PFSK-1 (cell line): ENCODE measurements at regions not wholly inside any gene's neighbourhood (a gene's known extent, or its start where the extent isn't known, plus 50 kb on each side); places are given as distances from the start of the nearest gene placed in this dataset.

Experiments
- FOXP2 ChIP-seq: optimal IDR thresholded peaks from 2 replicates; pipeline ENCODE3; 2011; ENCODE audit warnings: borderline replicate concordance, control low read depth, inconsistent platforms; ENCODE audit not compliant: insufficient read depth; ENCODE audit errors: extremely low read length, extremely low read depth
- POLR2AphosphoS5 ChIP-seq: IDR thresholded peaks from 2 replicates; pipeline ENCODE4 v1.6.1; 2012; ENCODE audit warnings: low read depth, mild to moderate bottlenecking, control low read depth, low read length, moderate library complexity
- SIN3A ChIP-seq: IDR thresholded peaks from 2 replicates; pipeline ENCODE4 v1.6.1; 2012; ENCODE audit warnings: mild to moderate bottlenecking, low read length, moderate library complexity, borderline replicate concordance; ENCODE audit not compliant: insufficient read depth
- TAF1 ChIP-seq: IDR thresholded peaks from 2 replicates; pipeline ENCODE4 v1.6.1; 2012; ENCODE audit warnings: low read length, control low read depth, borderline replicate concordance; ENCODE audit not compliant: insufficient read depth
- TF ChIP-seq, protein P1 (sequence below), 2 experiments: IDR thresholded peaks; 2 replicates each; pipeline versions ENCODE4 v1.6.1 to v1.8.0; 2011 to 2012; ENCODE audit warnings: low read depth in 2 of 2, low read length in 2 of 2, control low read depth in 1 of 2, inconsistent platforms in 1 of 2, mild to moderate bottlenecking in 1 of 2, moderate library complexity in 1 of 2; ENCODE audit not compliant: insufficient read depth in 1 of 2

DNA sequence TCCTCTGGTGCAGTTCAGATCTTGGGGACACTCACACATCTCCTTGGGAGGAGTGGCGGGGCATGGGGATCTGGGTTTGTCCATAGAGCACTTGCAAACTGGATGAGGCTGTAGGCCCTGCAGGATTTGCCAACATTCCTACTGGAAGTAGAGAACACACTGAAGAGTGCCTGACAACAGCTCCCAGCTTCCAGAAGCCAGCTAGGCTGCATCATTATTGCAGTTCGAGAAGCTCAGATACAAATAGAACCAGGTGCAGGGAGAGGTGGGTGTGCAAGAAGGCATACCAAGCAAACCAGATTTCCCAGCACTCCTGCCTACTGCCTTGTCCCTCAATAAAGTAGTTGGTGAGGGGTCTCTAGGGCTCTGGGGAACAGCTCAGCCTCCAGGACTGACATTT is 52.5 kb downstream of the RHOB start:
- TF ChIP-seq POLR2AphosphoS5 (no peak), FOXP2 (no peak), TAF1 (no peak), SIN3A (no peak)
- TF ChIP-seq, protein P1, sequence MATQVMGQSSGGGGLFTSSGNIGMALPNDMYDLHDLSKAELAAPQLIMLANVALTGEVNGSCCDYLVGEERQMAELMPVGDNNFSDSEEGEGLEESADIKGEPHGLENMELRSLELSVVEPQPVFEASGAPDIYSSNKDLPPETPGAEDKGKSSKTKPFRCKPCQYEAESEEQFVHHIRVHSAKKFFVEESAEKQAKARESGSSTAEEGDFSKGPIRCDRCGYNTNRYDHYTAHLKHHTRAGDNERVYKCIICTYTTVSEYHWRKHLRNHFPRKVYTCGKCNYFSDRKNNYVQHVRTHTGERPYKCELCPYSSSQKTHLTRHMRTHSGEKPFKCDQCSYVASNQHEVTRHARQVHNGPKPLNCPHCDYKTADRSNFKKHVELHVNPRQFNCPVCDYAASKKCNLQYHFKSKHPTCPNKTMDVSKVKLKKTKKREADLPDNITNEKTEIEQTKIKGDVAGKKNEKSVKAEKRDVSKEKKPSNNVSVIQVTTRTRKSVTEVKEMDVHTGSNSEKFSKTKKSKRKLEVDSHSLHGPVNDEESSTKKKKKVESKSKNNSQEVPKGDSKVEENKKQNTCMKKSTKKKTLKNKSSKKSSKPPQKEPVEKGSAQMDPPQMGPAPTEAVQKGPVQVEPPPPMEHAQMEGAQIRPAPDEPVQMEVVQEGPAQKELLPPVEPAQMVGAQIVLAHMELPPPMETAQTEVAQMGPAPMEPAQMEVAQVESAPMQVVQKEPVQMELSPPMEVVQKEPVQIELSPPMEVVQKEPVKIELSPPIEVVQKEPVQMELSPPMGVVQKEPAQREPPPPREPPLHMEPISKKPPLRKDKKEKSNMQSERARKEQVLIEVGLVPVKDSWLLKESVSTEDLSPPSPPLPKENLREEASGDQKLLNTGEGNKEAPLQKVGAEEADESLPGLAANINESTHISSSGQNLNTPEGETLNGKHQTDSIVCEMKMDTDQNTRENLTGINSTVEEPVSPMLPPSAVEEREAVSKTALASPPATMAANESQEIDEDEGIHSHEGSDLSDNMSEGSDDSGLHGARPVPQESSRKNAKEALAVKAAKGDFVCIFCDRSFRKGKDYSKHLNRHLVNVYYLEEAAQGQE (IDR thresholded peaks at IDR 0.05; ENCODE audit: insufficient read depth in 1 of 2, low read depth in 2 of 2, low read length in 2 of 2), result no peak

DNA sequence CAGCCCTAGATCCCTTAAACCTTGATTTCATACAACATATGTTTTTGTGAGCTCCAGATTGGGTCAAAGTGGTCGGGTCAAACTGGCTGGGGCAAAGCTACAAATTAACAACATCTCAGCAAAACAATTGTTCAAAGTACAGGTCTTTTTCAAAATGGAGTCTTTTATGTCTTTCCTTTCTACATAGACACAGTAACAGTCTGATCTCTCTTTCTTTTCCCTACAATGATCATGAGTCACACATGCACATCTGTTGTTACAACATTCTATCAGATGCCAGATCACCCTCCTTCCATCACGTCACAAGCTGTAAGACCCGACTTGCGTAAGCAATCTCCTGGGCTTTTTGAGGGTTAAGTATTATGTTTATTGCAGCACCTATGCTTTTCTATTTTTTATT is 55.1 kb downstream of the RHOB start:
- TF ChIP-seq, protein P1 (IDR thresholded peaks at IDR 0.05; ENCODE audit: insufficient read depth in 1 of 2, low read depth in 2 of 2, low read length in 2 of 2), result no peak
- TF ChIP-seq SIN3A (no peak), POLR2AphosphoS5 (no peak), TAF1 (no peak), FOXP2 (no peak)

DNA sequence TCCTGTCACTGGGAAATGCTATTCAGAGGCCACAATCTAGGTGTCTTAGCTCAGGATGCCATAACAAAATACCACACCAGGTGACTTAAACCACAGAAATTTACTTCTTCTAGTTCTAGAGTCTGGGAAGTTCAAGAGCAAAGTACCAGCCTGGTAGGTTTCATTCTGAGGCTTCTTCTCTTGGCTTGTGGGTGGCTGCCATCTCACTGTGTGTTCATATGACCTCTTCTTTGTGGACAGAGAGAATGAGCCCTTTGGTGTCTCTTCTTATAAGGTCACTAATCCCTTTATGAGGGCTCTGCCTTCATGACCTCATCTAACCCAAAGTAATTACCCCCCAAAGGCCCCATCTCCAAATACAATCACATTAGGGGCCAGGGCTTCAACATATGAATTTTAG is 57.3 kb downstream of the RHOB start:
- no peak for TF ChIP-seq POLR2AphosphoS5
- TF ChIP-seq, protein P1 (IDR thresholded peaks at IDR 0.05; ENCODE audit: insufficient read depth in 1 of 2, low read depth in 2 of 2, low read length in 2 of 2), result no peak
- TF ChIP-seq FOXP2, result no peak
- TF ChIP-seq TAF1, result no peak
- TF ChIP-seq SIN3A, result no peak

DNA sequence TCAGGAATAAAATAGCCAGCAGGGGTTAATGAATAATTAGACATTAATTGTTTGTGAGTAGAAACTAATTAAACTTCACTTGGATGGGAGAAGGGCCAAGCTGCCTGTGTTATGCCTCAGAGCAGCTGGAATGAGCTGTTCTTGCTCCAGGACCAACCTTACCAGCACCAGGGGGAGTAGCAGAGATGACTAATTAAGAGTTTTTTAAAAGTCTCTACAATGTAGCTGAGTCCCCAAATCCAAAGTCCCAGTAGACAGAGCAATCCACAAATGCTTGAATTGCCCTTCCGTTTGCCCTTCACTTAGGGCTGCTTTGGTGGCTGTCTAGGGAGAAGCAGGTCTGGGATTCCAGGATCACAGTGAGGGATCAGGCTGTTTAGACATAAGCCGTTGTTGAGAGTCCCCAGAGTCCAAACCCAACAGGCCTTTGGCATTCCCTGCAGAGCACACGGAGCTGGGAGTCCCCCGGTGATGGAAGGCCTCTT is 59.4 kb downstream of the RHOB start:
- TF ChIP-seq FOXP2 (no peak), POLR2AphosphoS5 (no peak), SIN3A (no peak), TAF1 (no peak)
- TF ChIP-seq, protein P1 (IDR thresholded peaks at IDR 0.05; ENCODE audit: insufficient read depth in 1 of 2, low read depth in 2 of 2, low read length in 2 of 2), result no peak

GRCh38 chr2:20507166-20507692 is 60.4 kb downstream of the RHOB start:
- TF ChIP-seq SIN3A (no peak), FOXP2 (no peak), POLR2AphosphoS5 (no peak), TAF1 (no peak)
- TF ChIP-seq, protein P1 (IDR thresholded peaks at IDR 0.05; ENCODE audit: insufficient read depth in 1 of 2, low read depth in 2 of 2, low read length in 2 of 2), result no peak
